ENCODE measurements at regions not wholly inside any gene's neighbourhood (a gene's known extent, or its start where the extent isn't known, plus 50 kb on each side); places are given as distances from the start of the nearest gene placed in this dataset.

- DNase-seq (ENCODE audit: low read depth in 2 of 2): no peak
Observed at GRCh38 chr21:41045534-41046268, 122.3 kb upstream of the BACE2 start.

- DNase-seq (ENCODE audit: low read depth in 2 of 2): no peak
Observed at GRCh38 chr21:41048145-41048544, 119.8 kb upstream of the BACE2 start.

GRCh38 chr21:41048623-41049022, 119.3 kb upstream of the BACE2 start:
- DNase-seq (ENCODE audit: low read depth in 2 of 2): no peak

- no peak for DNase-seq (ENCODE audit: low read depth in 2 of 2)
Observed at GRCh38 chr21:41052820-41053555, 115.0 kb upstream of the BACE2 start.

- DNase-seq (ENCODE audit: low read depth in 2 of 2): no peak
Observed at GRCh38 chr21:41054018-41054578, 113.9 kb upstream of the BACE2 start.

GRCh38 chr21:41055266-41055665, 112.7 kb upstream of the BACE2 start:
- no peak for DNase-seq (ENCODE audit: low read depth in 2 of 2)

- no peak for DNase-seq (ENCODE audit: low read depth in 2 of 2)
Observed at GRCh38 chr21:41059871-41060270, 108.1 kb upstream of the BACE2 start.

- DNase-seq (ENCODE audit: low read depth in 2 of 2): no peak
Observed at GRCh38 chr21:41061701-41062100, 106.3 kb upstream of the BACE2 start.

GRCh38 chr21:41064334-41064791, 103.6 kb upstream of the BACE2 start:
- DNase-seq (ENCODE audit: low read depth in 2 of 2): no peak

GRCh38 chr21:41064951-41065350, 103.0 kb upstream of the BACE2 start:
- DNase-seq (ENCODE audit: low read depth in 2 of 2): no peak

- no peak for DNase-seq (ENCODE audit: low read depth in 2 of 2)
Observed at GRCh38 chr21:41065539-41065938, 102.4 kb upstream of the BACE2 start.

GRCh38 chr21:41066086-41066938, 101.6 kb upstream of the BACE2 start:
- DNase-seq (ENCODE audit: low read depth in 2 of 2): no peak

- DNase-seq (ENCODE audit: low read depth in 2 of 2): no peak
Observed at GRCh38 chr21:41067709-41068108, 100.3 kb upstream of the BACE2 start.

- no peak for DNase-seq (ENCODE audit: low read depth in 2 of 2)
Observed at GRCh38 chr21:41068496-41068895, 99.5 kb upstream of the BACE2 start.

GRCh38 chr21:41068967-41069642, 98.9 kb upstream of the BACE2 start:
- peak; percentile 58 to 76 for DNase-seq (ENCODE audit: low read depth in 2 of 2)

- no peak for DNase-seq (ENCODE audit: low read depth in 2 of 2)
Observed at GRCh38 chr21:41070284-41070683, 97.7 kb upstream of the BACE2 start.

GRCh38 chr21:41071258-41072171, 96.4 kb upstream of the BACE2 start:
- DNase-seq (ENCODE audit: low read depth in 2 of 2): no peak

GRCh38 chr21:41073558-41073957, 94.4 kb upstream of the BACE2 start:
- DNase-seq (ENCODE audit: low read depth in 2 of 2): no peak

- DNase-seq (ENCODE audit: low read depth in 2 of 2): no peak
Observed at GRCh38 chr21:41074396-41075184, 93.4 kb upstream of the BACE2 start.

Data from lung microvascular endothelial cell (primary cell).